Embryonic facial prominence (tissue), 1 donor: ENCODE measurements at regions not wholly inside any gene's neighbourhood (a gene's known extent, or its start where the extent isn't known, plus 50 kb on each side); places are given as distances from the start of the nearest gene placed in this dataset.
"Not testable (repeated sequence)": the region's sequence is repeated elsewhere in the genome, so short reads cannot be mapped to it uniquely, and the experiment has no call there.

Source experiments
- DNase-seq: peaks from one replicate; pipeline ENCODE4 v3.0.0-alpha.2; 2016; ENCODE audit errors: extremely low spot score

GRCh38 chr10:20656886-20657285, 240.2 kb downstream of the NEBL start:
- no peak for DNase-seq

GRCh38 chr10:20652424-20652823, 244.7 kb downstream of the NEBL start:
- DNase-seq, result not testable (repeated sequence)

GRCh38 chr10:20648263-20648874, 248.7 kb downstream of the NEBL start:
- DNase-seq, result no peak

DNA sequence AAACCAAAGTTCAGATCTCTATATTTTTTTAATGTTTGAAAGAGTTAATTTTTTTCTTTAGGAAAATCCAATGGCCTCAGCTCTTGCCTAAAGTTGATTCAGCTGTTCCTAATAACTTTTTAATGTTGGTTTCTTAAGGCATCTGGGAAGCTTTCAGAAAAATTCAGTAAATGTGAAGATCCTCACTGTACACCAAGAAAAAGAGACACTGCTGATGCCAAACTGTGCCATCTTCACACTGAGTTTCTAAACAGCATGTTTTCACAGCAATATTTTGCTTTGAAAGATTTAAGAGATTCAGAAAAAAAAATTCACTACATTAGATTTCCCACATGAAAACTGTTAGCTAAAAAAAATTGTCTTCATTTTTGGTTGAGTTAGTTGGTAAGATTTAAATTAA, 249.4 kb downstream of the NEBL start:
- no peak for DNase-seq

DNA sequence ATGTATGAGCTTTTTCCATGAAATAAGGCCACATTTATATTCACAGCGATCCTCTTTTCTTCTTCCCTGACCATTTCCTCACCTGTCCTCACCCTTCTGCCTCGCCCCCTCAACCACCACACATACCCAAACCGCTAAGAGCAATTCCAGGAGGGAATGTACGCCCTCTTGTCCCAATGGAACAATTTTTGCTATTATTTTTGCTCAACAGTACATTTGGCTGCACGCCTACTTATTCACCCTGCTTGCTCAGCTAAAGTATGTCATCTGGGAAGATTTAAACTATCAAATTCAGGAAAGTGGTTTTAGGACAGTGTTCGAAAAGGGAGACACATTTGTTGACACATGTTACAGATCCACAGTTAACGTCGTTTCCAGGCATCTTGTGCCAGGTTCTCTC, 252.7 kb downstream of the NEBL start:
- DNase-seq, result no peak

GRCh38 chr10:20641605-20642004, 255.5 kb downstream of the NEBL start:
- no peak for DNase-seq

DNA sequence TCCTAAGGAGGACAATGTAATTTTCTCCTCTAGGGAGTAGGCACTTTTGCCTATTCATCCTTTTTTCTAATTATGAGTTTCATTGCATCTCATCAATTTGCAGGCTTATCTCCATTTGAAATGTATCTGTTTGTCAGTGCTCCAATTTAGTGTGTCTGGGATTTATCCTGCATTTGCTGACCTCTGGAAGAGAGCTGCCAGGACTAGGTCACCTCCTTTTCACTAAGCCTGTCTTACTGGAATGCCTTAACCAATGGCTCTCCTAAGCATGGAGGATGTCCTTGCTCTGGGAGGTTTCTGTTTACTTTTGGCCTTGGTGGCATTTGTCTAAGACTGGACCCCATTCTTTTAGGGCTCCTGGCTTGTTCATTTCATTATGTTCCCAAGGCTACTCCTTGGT, 261.5 kb downstream of the NEBL start:
- no peak for DNase-seq

GRCh38 chr10:20634839-20635238, 262.3 kb downstream of the NEBL start:
- no peak for DNase-seq

DNA sequence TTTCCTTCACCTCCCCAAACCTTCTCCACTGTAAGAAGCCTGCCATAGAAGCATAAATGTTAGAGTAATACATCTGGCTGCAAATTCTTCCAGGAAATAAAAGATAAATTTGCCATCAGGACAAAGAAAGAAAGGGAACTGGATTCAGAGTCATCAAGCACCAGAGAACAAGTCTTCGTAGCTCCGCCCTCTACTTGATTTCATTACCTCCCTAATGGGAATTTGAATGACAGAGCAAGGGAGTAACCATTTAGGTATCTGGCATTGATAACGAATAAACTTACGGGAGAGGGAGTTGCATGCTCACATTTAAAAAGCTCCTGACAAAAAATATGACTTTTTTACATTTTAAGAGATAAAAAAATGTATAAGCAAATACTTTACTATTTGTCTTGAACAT, 263.4 kb downstream of the NEBL start:
- no peak for DNase-seq

- DNase-seq, result no peak
These were observed 264.4 kb downstream of the NEBL start for GRCh38 chr10:20632696-20633095.

DNA sequence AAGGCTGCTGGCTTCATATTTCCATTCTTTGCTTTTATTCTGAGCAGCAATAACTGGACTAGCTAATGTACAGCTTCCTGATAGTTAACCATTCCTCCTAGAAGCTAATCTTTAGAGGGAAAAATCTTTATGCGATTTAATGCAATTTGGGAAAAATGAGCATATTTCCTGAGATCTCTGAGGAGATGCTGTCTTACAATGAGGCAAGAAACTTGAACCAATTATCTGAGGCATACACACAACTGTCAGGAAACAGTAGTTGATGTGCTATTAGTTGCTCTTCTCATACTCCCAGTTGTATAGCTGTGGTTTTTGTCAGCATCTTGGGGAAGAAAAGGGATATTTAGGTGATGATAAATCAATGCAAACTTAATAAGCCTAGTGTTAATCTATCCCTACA, 265.9 kb downstream of the NEBL start:
- no peak for DNase-seq

- DNase-seq, result no peak
These were observed 266.9 kb downstream of the NEBL start for GRCh38 chr10:20630092-20630643.

GRCh38 chr10:20627946-20628507, 269.1 kb downstream of the NEBL start:
- no peak for DNase-seq

DNA sequence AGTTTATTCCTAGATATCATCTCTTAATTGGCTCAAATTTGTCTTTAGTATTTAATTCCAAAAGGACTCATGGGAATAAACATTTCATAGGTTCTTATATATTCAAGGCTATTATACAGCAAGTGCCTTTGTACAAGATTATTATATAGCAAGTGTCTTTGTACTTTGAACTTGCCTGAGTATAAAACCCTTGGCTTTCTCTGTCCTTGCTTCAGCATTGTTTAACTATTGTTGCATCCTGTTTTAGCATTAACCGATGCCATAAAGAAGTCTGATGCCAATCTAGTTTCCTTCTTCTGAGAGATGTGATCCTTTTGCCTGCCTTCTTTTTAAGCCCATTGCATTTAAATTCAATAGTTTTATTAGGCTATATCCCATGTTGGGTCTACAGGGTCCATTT, 270.0 kb downstream of the NEBL start:
- no peak for DNase-seq

DNA sequence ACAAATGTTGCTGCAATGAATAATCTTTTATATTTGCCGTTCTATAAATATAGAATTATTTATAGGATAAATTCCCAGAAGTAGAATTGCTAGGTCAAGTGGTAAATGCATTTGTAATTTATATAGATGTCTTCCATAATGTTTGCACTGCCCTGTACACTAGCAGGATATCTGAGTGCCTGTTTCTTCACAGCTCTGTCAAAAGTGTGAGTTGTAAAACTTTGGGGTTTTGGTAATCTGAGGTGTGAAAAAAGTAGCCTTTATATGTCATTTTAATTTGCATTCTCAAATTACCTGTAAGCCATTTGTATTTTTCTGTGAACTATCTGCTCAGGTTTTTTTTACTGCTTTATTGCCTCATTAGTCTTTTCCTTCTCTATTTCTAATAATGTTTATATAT, 271.2 kb downstream of the NEBL start:
- no peak for DNase-seq

DNA sequence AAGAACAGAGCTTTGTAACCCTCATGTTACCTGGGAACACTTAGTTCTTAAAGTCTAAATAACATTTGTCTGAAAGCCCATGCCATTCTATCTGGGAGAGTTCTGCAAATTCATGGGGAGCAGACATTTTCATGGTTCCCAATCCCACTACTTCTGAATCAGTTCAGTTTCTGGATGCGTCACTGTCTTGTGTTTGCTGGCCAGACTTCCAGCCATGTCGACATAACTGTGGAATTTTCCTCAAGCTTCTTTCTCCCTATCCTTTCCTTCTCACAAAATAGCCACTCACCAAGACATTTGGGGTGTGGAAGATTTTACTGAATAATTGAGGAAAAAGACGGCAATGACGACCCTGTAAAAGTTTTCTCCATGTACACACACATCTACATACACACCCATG, 272.5 kb downstream of the NEBL start:
- DNase-seq, result no peak

- DNase-seq, result no peak
These were observed 273.6 kb downstream of the NEBL start for GRCh38 chr10:20623546-20623945.

DNA sequence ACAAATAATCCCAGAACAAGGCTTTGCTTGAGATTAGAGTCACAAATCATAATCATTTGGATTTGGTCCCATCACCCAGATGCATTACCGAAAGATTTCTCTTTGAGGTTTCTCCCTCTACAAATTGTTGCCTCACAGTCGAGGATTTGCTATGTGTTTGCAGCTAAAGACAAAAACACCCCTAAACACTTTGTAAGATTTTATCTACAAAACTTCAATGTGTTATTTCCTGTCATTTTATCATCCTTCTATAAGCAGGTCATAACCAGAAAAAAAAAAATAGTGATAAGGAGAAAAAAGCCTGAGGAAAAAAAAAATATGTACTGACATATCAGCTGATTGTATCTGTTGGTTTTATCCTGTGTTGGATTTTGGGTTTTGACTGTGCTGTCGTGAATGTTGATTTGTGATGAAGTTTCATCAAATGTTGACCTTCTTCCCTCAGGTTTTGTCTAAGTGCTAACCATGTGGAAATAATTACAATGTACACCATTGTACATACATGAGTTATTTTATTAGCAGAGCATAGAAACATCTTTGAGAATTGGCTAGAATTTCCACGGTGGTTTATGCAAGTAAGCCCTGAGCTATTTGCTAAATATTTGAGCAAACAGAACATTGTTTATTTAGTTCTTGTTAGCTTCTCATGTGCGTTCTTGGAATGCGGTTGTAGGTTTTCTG, 274.4 kb downstream of the NEBL start:
- DNase-seq, result peak; percentile 69

- DNase-seq, result no peak
These were observed 276.1 kb downstream of the NEBL start for GRCh38 chr10:20620981-20621380.

DNA sequence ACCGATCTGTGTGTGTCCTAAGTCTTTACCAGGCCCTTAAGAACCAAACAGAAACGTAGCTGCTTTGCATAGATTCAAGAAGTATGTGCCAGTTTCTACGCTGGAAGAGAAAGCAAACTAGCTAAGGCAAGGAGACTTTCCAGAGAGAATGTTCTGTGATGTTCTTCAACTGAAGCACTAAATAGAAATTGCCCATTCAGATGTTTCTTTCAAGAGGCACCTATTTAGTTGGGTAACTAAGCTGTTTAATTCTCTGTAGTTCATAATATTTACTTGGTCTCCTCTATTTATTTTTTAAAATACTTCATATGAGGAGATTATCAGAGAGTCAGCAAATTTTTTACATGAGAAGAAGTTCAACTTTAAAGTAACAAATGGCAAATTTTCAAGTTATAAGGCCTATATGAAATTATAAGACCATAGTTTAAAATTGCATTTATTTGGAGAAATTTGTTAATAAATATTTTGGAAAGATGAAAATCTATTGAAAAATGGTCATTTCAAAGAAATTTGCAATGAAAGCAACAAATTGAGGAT, 279.0 kb downstream of the NEBL start:
- DNase-seq, result no peak

DNA sequence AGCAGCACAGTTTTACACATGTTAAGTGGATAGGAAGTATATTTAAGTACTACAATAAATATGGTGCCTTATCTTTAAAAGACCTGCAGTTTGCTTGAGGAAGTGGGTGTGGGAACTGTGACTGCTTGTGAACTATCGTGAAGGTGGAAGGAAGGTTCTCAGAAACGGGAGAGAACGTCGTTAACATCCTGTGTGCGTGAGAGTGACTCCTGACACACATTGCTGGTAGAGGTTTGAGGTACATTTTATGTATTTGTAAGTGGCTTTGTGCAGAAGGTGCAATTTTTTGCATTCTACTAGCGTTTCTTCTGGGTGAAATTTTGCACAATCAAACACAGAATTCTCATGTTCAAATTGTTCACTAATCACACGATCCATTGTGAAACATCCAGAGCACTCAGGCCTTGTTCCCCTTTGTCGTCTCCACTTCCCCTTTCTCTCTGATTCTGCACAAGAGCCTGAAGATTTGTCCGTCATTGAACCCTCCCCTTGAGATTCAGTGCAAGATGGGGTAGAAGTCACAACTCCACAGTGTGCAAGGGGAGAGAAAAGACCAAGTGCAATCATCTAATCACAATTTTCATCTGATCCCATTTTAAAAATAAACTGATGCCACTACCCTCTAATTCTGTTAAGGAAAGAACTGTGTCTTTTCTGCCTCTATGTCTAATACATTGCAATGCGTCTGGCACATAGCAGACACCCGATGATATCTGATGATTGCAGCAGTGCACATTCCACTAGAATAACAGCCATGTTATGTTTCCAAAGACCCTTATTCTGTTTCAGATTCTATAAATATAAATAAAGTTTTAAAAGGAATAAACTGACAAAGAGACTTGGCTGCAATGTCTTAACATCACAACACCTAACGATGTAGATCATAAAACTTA, 279.9 kb downstream of the NEBL start:
- DNase-seq, result no peak
